ENCODE measurements at regions not wholly inside any gene's neighbourhood (a gene's known extent, or its start where the extent isn't known, plus 50 kb on each side); places are given as distances from the start of the nearest gene placed in this dataset.

- no peak overlapping the region for H3K4me3 ChIP-seq (ENCODE audit: low read depth, low read length)
- TF ChIP-seq CTCF (IDR thresholded peaks at IDR 0.05; ENCODE audit: low read depth, low read length): no peak
Observed at GRCh38 chr11:13104619-13105236, 95.6 kb downstream of the RASSF10 start.

DNA sequence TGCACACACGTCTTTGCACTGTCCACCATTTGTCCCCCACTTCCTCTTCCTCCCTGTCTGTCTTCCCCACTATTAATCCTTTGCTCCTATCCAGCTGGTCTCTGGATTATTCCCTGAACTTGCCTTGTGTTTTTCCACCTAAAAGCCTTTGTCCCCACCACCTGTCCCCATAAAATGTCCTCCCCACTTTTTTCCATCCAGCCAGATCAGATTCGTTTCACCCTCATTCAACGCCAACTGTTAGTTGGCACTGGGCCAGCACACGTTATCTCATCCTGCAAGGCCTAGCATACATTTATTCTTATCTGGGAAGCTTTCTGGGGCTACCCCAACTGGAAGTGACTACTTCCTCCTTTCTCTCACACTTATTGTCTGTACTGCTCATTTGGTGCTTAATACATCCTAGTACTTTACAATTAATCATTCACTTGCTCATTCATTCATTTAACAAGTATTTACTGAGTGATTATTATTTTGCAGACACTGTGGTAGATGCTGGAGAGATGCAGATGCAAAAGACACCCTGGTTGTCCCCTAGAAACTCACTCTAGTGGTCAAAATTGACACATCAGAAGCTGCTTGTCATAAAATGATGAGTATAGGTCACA is 96.2 kb downstream of the RASSF10 start:
- TF ChIP-seq CTCF (IDR thresholded peaks at IDR 0.05; ENCODE audit: low read depth, low read length): no peak
- H3K4me3 ChIP-seq (ENCODE audit: low read depth, low read length): no peak overlapping the region

- no peak for TF ChIP-seq CTCF (IDR thresholded peaks at IDR 0.05; ENCODE audit: low read depth, low read length)
- no peak overlapping the region for H3K4me3 ChIP-seq (ENCODE audit: low read depth, low read length)
Observed at GRCh38 chr11:13107544-13108044, 98.5 kb downstream of the RASSF10 start.

GRCh38 chr11:13108416-13108815 is 99.3 kb downstream of the RASSF10 start:
- TF ChIP-seq CTCF (IDR thresholded peaks at IDR 0.05; ENCODE audit: low read depth, low read length): no peak
- no peak overlapping the region for H3K4me3 ChIP-seq (ENCODE audit: low read depth, low read length)

DNA sequence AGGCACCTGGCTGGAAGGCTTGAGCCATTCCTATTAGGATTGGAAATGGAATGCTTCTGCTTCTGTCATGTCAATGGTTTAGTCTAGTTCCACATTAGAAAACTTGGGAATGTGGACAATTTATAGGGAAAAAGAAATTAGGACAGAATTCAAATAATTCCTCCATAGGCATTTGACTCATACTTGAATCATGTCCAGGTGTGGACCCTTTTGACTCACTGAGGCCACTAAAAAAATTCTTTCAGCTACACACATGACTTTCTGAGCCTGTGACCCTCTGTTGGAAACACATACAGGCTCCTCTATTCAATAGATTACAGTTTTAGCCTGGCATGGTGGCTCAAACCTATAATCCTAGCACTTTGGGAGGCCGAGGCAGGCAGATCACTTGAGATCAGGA is 100.5 kb downstream of the RASSF10 start:
- TF ChIP-seq CTCF (IDR thresholded peaks at IDR 0.05; ENCODE audit: low read depth, low read length): no peak
- H3K4me3 ChIP-seq (ENCODE audit: low read depth, low read length): no peak overlapping the region

- no peak for TF ChIP-seq CTCF (IDR thresholded peaks at IDR 0.05; ENCODE audit: low read depth, low read length)
Observed at GRCh38 chr11:13110145-13110544, 101.0 kb downstream of the RASSF10 start.

More at GRCh38 chr11:13110145-13110544, 101.0 kb downstream of the RASSF10 start:
- H3K4me3 ChIP-seq (ENCODE audit: low read depth, low read length): no peak overlapping the region

All from WI38 (cell line).